Umbilical cord (tissue), 1 donor: ENCODE measurements at regions not wholly inside any gene's neighbourhood (a gene's known extent, or its start where the extent isn't known, plus 50 kb on each side); places are given as distances from the start of the nearest gene placed in this dataset.

Experiments used
- DNase-seq: peaks from one replicate; pipeline ENCODE4 v3.0.0-alpha.2; 2015; ENCODE audit warnings: low spot score

DNA sequence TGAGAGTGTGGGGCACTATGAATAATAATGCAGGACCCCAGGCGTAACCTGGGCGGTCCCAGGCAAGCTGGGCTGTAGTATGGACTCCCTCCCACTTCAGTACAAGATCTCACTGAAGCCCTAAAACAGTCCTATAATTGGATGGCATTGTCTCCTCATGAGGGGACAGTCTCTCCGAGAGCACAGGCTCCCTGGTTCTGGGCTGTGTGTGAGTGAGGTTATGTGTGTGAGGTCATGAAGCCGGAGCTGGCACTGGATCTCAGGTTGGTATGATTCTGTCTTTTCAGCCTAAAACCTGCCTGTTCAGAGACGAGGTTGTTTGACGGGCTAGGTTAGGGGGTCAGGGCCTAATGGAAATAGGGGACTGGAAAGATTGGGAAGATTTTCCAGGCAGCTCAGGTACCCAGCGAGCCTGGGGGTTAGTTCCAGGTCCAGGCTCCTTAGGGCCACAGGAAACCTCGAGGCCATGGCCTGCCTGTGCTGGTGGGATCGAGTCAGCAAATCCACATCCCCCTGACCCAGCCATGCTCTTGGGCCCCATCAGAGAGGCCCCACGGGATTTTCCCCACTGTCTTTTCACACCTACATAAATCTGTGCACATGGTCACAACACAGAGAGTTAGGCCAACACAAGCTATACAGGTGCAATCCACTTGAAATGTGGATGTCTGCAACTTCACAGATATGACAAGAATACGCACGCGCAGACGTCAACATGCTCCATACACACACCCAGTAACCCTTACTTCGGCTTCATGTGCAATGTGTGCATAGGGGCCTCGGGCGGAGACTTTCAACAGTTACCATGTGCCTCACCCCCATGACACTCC, 94.8 kb downstream of the INHBB start:
- no peak for DNase-seq

DNA sequence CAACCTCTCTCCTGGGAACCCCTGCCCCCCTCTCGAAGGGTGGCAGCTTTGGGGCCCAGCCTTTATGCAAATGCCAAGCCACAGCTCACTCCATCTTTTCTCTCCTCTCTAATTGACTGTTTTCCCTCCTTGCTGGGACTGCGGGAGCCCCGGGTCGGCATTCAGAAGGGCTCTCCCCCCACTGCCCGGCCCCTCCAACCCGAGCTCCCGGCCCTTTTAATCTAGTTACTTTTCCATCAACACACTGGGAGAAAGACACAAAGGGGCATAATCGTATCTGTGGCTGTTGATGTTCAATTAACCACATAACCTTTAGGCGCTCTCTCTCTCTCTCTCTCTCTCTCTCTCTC, 95.4 kb downstream of the INHBB start:
- DNase-seq: no peak

DNA sequence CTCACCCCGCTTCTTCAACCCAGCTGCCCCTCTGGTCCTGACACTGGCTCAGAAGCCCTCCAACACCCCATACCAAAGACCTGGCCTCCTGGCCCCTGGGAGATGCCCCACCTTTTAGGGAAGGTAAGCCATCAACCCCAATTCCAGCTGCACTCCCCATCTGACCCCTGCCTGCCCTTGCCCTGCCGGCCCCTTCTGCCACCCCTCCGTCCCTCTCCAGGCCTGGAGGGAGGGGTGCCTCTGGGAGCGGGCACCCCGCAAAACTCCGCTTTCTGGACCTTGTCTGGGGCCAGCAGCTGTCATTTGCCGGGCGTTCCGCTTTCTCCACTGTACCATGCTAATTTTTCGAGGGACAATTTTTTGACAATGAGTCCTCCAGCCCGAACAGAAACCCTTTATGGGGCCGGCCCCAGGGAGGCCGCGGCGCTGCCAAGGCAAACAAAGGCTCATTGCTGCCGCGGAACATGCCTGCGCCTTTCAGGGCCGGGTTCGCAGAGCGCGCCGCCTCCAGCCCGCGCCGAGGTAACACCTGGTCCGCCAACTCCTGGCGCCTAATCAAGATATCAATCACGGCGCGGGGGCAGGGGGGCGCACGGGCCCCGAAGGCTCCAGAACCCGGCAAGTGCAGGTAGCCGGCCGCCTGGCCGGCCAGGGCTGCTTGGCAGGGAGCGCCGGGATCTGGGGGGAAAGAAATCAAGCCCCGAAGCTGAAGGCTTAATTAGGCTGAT, 96.0 kb downstream of the INHBB start:
- peak; percentile 13 for DNase-seq

DNA sequence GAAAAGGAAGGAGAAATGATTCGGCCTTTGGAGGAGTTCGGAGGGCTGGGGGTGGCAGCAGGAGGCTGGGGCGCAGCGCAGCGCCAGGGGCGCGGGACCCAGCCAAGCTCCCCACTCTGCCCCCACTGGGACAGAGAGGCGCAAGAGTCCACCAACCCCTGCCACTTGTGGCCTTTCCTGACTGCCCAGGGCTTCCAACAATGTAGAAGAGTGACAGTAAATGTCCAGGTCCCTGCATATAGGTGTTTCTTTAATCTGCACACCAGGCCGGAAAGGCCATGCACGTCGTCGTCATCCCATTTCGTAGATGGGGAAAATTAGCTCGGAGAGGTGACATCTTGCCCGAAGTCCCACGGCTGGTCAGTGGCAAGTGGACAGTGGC, 96.6 kb downstream of the INHBB start:
- no peak for DNase-seq

DNA sequence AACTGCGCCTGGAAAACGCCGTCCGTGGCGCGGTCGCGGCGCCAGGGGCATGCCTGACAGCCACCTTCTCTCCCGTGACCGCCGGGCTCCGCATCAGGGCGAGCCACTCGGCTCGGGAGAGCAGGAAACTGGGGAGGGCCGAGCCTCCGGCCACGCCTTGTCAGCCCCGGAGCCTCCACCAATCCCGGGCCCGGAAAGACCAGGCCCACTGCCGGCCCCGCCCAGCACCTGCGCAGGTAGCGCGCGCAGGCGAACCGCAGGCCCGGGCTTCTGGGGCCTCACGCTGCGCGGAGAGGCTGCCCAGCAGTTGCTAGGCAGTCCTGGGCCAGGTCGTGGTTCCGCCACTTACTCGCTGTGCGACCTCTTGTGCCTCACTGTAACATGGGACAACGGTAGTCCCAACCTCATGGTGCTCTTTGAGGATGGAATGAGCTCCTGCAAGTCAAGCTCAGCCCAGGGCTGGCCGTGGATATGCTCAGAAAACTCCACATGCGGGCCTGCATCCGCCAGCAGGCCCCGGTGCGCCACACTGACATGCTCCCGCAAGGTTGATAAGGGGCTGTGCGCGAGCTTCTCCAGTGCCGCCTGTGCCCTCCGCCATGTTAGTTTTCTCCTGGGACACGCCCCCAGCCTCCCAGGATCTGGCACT, 97.1 kb downstream of the INHBB start:
- DNase-seq: peak; percentile 44

DNA sequence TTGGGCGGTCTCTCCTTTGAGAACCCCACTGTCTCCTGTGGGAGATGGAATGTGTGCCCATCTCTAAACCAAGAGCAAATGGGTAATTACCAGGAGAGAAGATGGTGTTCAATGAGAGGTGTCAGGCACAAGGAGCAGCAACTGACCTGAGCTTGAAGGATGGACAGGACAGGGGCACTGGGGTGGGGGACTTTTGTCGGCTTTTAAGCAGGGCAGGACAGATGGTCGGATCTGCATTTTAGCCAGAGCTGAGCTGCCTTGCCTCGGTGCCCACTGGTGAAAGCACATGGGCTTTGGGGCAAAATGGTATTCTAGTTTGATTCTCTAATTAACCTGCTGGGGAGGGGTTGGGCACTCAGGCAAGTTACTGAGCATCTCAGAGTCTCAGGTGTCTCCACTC, 98.0 kb downstream of the INHBB start:
- DNase-seq: no peak

DNA sequence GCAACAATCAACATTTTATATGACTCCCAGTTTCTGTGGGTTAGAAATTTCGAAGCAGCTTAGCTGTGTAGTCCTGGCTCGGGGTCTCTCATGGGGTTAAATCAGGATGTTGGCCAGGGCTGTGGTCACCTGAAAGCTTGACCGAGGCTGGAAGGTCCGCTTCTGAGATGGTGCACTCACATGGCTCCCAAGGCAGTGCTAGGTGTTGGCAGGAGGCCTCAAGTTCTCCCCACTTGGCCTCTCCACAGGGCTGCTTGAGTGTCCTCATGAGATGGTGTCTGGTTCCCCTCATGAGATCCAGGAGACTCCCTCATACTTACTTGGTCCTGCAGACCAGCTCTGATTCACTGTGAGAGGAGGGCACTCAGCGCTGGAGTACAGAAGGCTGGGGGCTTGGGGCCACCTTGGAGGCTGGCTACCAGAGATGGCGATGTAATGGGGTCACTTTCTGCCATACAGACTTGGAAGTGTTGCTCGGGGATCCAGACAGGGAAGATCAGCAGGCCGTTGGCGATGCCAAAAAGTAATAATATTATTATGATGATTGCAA, 98.8 kb downstream of the INHBB start:
- no peak for DNase-seq

DNA sequence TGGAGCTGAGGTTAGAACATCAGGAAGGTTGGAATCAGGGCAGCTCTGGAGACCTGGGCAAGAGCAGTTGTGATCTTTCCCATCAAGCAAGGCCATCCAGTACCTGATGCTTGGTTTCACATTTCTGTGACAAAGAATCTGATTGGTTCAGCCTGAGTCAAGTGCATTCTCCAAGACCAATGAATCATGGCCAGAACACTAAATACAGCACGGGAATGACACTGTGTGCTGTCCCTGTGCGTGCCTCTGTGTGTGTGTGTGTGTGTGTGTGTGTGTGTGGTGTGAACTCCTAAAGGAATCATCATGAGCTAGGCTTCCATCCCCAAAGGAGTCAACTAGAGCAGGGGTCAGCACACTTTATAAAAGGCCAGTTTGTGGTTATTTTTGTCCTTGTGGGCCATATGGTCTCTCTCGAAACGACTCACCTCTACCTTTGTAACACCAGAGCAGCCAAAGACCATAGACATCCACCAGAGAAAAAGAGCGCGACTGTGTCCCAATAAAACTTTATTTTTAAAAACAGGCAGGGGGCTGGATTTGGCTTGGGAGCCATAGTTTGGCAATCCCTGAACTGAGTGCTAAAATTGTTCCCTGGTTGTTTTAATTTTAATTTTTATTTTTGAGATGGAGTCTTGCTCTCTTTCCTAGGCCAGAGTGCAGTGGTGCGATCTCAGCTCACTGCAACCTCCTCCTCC, 99.7 kb downstream of the INHBB start:
- no peak for DNase-seq

DNA sequence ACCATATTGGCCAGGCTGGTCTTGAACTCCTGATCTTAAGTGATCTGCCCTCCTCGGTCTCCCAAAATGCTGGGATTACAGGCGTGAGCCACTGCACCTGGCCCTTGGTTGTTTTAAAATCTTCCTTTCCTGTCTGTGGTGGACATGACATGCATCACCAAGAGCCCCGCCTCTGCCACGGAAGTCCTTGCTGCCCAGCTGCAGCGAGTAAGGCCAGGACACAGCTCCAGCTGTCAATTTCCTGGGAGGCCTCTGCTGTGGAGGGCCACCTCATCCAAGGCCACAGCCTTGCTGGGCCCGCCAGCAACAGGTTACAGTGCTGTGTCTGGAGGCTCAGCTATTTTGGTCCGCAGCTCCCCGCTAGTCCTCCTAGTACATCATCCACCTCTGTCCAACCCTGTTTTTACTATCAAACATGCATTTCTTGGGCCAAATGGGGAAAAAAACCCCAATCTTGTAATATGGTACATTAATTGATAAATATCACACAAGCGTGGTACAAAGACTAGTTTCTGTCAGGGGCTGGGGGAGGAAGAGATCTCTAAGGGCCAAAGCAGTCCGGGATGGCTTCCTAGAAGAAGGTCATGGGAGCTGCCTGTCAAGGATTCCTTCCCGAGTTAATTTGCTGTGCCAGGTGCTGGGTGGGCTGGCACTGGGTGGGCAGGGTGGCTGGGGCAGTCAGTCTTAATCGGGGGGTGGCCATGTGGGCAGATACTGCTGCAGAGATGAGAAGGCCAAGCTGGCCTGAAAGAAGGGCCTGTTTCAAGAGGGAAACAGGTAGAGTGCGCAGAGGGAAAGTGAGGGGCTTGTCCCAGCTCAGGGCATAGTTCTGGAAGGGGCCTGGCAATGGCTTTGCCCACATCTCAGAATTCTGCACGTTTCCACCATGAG, 100.5 kb downstream of the INHBB start:
- DNase-seq: no peak

DNA sequence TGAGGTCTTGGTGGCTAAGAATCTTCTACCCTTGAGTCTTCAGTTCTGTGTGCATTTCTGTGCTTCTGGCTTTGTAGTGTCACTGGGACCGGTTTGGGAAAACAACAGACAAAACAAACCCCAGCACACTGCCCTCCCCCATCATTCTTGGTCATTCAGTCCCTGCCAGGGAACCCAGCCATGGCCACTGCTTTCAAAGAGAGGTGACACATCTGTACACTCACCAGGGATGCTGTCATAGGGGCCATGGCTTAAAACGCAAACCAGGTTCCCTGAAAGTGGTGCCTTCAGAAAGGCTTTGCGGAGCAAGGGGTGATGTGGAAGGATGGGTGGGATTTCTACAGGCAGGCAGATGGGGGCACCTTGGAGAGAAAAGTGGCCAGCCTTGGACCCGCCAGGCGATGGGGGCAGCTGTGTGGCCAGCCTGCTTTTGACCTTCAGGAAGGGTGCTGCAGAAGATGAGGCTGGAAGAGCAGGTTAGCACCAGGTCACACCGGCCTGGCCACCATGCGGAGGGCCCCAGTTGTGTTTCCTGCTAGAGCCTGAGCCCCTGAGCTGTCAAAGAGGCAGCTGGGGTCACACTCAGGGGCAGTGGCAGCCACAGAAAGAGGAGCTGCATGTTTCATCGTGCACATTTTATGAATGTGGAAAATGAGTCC, 101.3 kb downstream of the INHBB start:
- DNase-seq: no peak

DNA sequence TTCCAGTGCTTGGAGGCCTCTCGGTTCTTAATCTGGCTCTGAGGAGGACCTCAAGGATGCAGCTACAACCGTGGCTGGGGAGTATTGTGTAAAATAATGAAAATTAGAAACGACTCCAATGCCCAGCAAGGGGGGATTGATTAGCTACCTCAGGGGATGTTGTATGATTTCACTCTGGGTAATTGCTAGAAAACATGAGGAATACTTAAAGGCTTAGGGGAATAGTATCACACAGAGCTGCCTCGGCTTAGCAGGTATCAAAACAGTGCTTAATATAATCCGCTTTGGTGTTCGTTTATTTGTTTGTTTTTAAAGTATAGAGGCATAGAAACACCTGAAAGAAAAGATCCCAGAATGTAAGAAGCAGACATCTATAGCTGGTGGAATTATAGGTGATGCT, 102.5 kb downstream of the INHBB start:
- DNase-seq: no peak

DNA sequence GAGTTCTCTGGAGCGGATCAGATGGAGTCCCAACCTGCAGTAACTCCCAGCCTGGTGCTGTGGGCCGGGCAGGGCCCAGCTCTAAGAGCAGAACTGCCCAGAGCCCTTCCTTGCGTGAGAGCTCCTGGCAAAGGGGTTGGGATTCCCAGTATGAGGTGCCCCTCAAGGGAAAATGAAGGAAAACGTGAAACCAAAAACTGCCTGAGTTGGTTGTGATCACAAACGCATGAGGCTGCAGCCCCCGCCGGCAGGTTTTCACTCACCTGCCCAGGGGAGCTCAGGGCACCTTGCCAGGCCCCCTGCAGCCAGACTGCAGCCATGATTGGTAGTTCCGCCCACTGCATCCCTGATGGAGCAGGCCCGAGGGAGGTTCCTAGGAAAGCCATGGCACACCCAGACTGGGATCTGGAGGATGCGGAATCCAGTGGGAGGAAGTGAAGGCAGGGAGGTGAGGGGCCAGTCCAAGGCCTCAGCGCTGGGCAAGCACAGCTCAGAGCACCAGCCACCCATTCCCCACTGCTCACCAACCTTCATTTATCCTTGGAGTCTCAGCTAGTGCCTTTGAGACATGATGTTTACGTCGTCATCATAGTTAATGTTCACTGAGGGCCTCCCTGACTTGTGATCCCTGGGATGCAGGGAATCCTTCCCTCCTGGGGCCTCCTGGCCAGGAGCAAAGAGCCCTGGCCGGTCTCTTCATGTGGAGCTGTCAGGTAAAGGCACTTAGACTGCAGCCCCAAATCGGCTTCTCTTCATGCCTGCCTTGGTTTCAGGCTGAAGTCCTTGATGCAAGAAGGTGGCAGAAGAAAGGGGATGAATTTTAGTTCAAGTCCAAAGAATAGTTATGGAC, 103.2 kb downstream of the INHBB start:
- no peak for DNase-seq

DNA sequence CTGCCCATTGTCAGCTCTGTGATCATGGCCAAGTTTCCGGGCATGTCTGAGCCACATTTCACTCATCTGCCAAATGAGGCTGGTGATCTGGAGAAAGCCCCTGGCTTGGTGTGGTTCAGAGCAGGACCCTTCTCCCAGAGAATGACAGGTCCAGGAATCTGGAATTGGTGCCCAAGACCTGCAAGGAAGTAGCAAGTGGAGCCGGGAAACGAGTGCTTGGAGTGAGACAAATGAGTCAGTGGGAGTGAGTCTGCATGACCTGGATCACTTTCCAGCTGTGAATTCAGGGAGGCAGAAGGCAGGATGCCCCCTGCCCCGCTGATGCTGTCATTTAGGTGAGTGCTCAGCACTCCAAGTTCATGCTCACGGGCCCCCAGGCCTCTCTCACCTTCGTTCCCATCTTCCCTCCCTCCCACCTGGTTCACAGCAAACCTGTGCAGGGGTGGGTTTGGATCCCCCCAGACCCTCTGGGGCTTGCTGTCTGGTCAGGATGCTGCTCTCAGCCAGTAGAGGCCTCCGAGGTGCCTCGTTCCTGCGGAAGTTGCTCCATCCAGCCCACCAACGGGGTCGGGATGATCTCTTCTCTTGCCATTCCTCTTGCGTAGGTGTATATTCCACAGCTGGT, 104.4 kb downstream of the INHBB start:
- DNase-seq: no peak

DNA sequence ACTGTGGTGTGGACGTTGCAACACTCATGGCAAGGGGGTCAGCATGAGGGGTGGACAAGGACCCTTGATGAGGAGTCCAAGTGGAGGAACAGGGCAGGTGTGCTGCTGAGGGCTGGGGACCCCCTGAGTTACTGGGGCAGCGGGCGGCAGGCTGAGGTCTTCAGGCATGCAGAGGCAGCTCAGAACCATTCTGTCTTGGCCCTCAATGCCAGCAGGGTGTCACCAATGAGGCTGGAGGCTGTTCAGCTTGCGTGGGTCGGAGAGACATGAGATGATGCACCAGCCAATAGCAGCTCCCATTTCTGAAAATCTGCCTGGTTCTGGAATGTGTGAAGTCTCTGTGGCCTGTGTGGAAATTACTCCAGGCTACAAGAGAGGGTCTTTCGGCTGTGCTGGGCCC, 105.4 kb downstream of the INHBB start:
- no peak for DNase-seq

DNA sequence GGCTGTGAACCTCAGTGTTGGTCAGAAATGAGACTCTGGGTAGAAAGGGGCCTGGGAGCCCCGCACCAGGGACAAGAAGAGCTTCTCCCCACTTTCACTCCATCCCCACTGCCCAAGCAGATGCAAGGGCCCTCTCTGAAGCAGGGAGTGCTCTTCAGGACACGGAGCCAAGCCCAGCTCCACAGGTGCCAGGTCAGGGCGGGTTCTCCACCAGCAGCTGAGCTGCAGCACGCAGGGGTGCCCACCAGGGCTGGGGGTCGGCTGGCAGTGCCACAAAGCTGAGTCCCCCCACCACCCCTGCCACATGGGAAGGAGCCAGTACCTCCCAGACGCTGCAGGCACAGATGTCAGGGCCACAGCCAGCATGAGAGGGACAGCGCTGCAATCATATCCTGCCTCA, 106.2 kb downstream of the INHBB start:
- no peak for DNase-seq

DNA sequence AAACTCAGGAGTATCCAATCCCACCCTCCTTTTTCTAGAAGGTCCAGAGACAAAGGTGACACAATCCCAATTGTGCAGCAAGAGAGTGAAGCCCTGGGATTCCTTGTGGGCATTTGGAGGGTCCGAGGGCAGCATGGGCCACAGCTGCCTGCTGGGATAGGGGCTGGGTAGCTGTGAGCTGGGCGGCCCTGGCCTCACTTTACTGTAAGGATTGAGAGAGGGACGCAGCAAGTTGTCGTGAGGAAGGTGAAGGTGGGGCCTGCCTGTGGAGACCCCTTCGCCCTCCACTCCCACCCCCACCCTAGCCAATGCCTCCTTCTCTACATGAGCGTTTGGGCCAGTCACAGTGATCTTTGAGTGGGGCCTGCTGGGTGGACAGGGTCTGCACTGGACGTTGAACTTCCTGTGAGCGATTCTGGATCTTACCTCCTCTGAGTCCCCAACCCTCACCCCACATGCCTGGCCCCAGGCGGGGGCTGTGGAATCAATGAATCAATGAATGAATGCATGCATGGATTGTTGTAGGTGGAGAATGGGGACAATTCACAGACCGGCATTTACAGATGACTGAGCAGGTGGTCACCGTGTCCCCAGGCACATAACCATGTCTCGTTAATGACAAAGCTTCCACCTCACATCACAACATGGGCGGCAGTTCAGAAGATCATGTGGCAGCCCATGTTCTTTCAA, 107.2 kb downstream of the INHBB start:
- no peak for DNase-seq

DNA sequence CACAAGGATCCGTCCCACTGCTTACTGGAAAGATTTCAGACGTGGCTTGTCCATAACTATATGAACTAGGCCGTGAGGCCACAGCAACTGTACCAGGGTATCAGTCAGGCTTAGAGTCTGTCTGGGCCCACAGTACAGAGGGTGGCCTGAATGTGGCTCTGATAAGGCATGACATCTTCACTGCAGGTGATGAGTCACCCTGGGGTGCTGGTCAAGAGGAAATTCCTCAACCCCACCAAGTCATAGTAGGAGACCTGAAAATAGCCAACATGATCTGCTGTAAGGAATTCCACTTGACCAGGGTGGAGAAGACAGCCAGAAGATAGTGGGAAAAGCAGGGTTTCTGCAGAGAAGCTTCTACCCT, 107.7 kb downstream of the INHBB start:
- DNase-seq: no peak

DNA sequence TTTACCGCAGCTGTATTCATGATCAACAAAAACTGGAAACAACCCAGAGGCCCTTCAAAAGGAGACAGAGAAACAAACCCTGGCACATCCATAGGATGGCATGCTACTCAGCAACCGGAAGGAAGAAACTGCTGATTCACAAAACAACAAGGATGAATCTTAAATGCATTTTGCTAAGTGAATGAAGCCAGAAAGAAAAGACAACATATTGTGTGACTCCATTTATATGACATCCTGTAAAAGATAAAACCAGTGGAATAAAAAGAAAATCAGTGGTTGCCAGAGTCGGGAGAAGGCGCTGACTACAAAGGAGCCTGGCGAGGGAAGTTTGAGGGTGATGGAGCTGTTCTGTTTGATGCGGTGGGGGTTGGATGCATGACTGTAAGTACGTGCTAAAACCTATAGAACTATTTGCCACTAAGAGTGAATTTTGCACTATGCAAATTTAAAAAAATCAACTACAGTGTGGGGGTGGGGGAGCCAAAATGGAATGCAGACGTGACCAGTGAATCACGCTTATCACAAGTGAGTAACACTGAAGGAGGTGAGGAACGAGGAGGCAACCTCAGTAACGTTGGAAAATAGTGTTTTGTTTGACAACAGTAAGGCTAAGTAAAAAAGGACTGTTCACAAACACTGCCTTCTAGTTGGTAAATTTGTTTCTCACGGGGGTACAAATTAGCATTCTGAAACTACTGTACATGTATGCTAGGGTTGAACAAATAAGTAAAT, 108.9 kb downstream of the INHBB start:
- DNase-seq: no peak
